ENCODE measurements at regions not wholly inside any gene's neighbourhood (a gene's known extent, or its start where the extent isn't known, plus 50 kb on each side); places are given as distances from the start of the nearest gene placed in this dataset.

- no peaks in the 10 kb centered on the region for H3K27me3 ChIP-seq (ENCODE audit: control insufficient read depth, insufficient read depth, low read length)
- no peak for TF ChIP-seq CTCF (IDR thresholded peaks at IDR 0.05; ENCODE audit: low read depth, low read length)
- no peak overlapping the region for H3K4me3 ChIP-seq (ENCODE audit: low read depth, low read length)
- ChIA-PET CTCF (interaction anchor here (0.9 to 1.0 kb wide), 2 partner anchors 9 to 271 kb away, joined by 4 read pairs; no protein-coding TSS in a partner anchor), POLR2A (no interaction called here)
- H3K9me3 ChIP-seq (ENCODE audit: control insufficient read depth, insufficient read depth, low read length): no peaks in the 10 kb centered on the region
- DNase-seq (ENCODE audit: low read depth, low spot score): no peak
- H3K27ac ChIP-seq (ENCODE audit: low read depth, low read length): no peak overlapping the region
Observed at GRCh38 chr4:166323250-166323649, 450.2 kb downstream of the TLL1 start.

- DNase-seq (ENCODE audit: low read depth, low spot score): no peak
- Histone ChIP-seq H3K27me3 (ENCODE audit: control insufficient read depth, insufficient read depth, low read length) (no peaks in the 10 kb centered on the region), H3K4me3 (ENCODE audit: low read depth, low read length) (no peak overlapping the region), H3K9me3 (ENCODE audit: control insufficient read depth, insufficient read depth, low read length) (no peaks in the 10 kb centered on the region), H3K27ac (ENCODE audit: low read depth, low read length) (no peak overlapping the region)
- ChIA-PET CTCF (interaction anchor here (0.9 to 1.0 kb wide), 2 partner anchors 10 to 270 kb away, joined by 4 read pairs; no protein-coding TSS in a partner anchor), POLR2A (no interaction called here)
- 0 out of 2 replicates have a peak, but pooled peaks have one; percentile 14 for TF ChIP-seq CTCF (IDR thresholded peaks at IDR 0.05; ENCODE audit: low read depth, low read length)
Observed at GRCh38 chr4:166324321-166324720, 451.3 kb downstream of the TLL1 start.

- H3K9me3 ChIP-seq (ENCODE audit: control insufficient read depth, insufficient read depth, low read length): peaks cover 4% of the 10 kb centered on the region; the same call in 1 of the 2 replicates
- H3K27ac ChIP-seq (ENCODE audit: low read depth, low read length): no peak overlapping the region
- TF ChIP-seq CTCF (IDR thresholded peaks at IDR 0.05; ENCODE audit: low read depth, low read length): no peak
- ChIA-PET CTCF (no interaction called here), POLR2A (no interaction called here)
- DNase-seq (ENCODE audit: low read depth, low spot score): no peak
- no peaks in the 10 kb centered on the region for H3K27me3 ChIP-seq (ENCODE audit: control insufficient read depth, insufficient read depth, low read length)
- no peak overlapping the region for H3K4me3 ChIP-seq (ENCODE audit: low read depth, low read length)
Observed at GRCh38 chr4:166335256-166335938, 462.4 kb downstream of the TLL1 start.

GRCh38 chr4:166341992-166342391, 469.0 kb downstream of the TLL1 start:
- H3K9me3 ChIP-seq (ENCODE audit: control insufficient read depth, insufficient read depth, low read length): peaks cover 2% of the 10 kb centered on the region; the same call in 1 of the 2 replicates
- no peak overlapping the region for H3K27ac ChIP-seq (ENCODE audit: low read depth, low read length)
- TF ChIP-seq CTCF (IDR thresholded peaks at IDR 0.05; ENCODE audit: low read depth, low read length): no peak
- H3K27me3 ChIP-seq (ENCODE audit: control insufficient read depth, insufficient read depth, low read length): no peaks in the 10 kb centered on the region
- CTCF ChIA-PET: no interaction called here
- POLR2A ChIA-PET: no interaction called here
- H3K4me3 ChIP-seq (ENCODE audit: low read depth, low read length): no peak overlapping the region
- DNase-seq (ENCODE audit: low read depth, low spot score): no peak

- Histone ChIP-seq H3K9me3 (ENCODE audit: control insufficient read depth, insufficient read depth, low read length) (peaks cover 6% of the 10 kb centered on the region), H3K27ac (ENCODE audit: low read depth, low read length) (no peak overlapping the region), H3K27me3 (ENCODE audit: control insufficient read depth, insufficient read depth, low read length) (no peaks in the 10 kb centered on the region), H3K4me3 (ENCODE audit: low read depth, low read length) (no peak overlapping the region)
- no peak for DNase-seq (ENCODE audit: low read depth, low spot score)
- POLR2A ChIA-PET: no interaction called here
- TF ChIP-seq CTCF (IDR thresholded peaks at IDR 0.05; ENCODE audit: low read depth, low read length): no peak
- CTCF ChIA-PET: no interaction called here
Observed at GRCh38 chr4:166363198-166363597, 490.2 kb downstream of the TLL1 start.
